ENCODE measurements at regions not wholly inside any gene's neighbourhood (a gene's known extent, or its start where the extent isn't known, plus 50 kb on each side); places are given as distances from the start of the nearest gene placed in this dataset.
"Not testable (repeated sequence)": the region's sequence is repeated elsewhere in the genome, so short reads cannot be mapped to it uniquely, and the experiment has no call there.

DNA sequence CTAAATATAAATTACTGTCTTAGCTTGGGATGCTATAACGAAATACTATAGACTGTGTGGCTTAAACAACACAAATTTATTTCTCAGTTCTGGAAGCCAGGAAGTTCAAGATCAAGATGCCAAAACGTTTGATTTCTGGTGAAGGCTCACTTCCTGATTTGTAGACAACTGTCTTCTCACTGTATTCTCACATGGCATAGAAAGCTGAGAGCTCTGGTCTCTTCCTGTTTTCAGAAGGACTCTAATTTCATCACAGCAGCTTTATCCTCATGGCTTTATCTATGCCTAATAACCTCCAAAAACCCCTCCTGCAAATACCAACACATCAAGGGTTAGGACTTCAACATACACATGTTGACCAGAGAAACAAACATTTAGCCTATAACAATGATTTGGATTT lies 1795.5 kb downstream of the MRPL39 start:
- DNase-seq, result no peak

- no peak for DNase-seq
These were observed 1797.7 kb downstream of the MRPL39 start for GRCh38 chr21:23809573-23809972.

GRCh38 chr21:23806966-23807548 lies 1800.2 kb downstream of the MRPL39 start:
- not testable (repeated sequence) for DNase-seq

DNA sequence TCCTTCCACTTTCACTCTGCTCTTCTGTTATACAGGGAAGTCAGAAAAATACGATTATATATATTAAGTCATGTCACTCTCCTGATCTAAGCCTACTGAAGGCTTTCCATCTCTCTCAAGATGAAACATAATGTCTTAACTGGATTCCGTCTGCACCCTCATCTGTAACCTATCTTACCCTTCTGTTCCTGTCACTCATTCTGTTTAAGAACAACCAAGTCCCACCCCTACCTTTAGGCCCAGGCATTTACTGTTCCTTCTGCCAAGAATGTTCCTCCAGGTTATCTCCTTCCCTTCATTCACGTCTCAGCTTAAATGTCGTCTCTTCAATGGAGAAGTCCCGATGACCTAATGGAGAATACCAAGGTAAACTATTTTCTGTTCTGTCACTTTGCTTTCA lies 1802.4 kb downstream of the MRPL39 start:
- no peak for DNase-seq

GRCh38 chr21:23801292-23801691 lies 1806.0 kb downstream of the MRPL39 start:
- no peak for DNase-seq

GRCh38 chr21:23799376-23799775 lies 1807.9 kb downstream of the MRPL39 start:
- no peak for DNase-seq

GRCh38 chr21:23792300-23792699 lies 1815.0 kb downstream of the MRPL39 start:
- no peak for DNase-seq

GRCh38 chr21:23789864-23790263 lies 1817.4 kb downstream of the MRPL39 start:
- no peak for DNase-seq

DNA sequence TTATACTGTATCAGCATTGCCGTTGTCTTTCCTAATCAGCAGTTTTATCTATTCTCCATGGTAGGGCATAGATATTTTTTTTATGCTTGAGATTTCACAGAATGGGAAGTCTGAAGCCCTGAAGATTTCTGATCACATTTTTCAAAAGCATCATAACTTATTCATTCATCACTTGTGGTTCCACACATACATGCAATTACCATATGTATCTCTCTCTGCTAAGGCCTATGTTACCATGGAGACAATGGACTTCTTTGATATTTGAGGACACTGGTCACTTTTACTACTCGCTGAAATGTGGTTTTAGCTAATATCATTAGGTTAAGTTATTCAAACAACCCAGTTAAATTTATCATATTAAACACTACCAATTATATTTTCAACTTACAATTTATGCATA lies 1827.0 kb downstream of the MRPL39 start:
- DNase-seq, result no peak

DNA sequence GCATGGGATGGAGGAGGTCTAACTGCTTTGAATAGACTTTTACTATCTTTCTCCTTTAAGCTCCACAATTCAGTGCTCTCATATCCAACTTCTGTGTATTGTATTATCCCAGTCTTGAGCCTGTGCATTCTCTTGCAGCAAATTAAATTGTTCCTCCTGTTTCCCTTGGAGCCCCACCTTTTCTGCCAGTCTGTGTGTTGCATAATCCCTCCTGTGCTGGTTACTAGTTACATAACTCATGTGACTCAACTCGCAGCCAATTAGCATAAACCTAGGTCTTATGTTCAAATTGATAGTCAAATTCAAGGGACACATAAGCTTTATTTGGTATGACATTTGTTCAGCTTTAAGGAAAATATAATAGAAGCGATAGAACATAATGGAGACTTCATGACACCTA lies 1863.5 kb downstream of the MRPL39 start:
- DNase-seq, result no peak

DNA sequence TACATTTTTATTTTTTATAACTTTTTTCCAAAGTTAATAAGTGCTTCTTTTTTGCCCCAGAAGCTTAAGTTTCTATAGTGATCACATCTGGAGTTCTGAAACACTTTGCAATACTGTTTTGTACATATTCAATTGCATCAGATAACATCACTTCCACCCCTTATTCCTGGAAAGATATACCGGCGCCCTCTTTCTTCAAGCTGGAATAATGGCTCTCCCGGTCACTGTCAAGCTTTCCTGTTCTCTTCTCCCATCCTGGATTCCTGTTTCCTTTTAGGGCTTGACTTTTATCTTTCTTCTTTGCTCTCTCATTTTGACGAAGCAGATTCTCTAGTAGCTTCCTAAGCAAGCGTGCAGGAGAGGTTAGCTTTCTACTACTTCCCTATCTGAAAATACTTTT lies 1866.8 kb downstream of the MRPL39 start:
- DNase-seq, result no peak

- no peak for DNase-seq
These were observed 1874.5 kb downstream of the MRPL39 start for GRCh38 chr21:23732776-23733175.

DNA sequence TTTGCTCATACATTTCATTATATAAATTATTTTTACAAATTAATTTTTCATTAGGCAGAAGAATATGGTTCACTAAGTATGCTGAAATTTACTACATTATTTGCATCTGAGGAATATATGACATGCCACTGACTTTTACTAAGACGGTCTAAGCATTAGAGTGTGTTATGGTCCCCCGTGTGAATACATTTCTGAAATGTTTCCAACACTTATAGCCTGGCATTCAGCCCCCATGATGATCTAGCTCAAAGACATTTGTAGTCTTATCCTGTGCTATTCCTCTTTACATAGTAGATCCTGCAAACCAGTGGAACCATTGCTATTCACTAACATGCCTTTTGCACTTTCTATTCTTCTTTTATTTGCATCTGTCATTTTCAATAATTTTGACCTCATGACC lies 1878.0 kb downstream of the MRPL39 start:
- DNase-seq, result peak; percentile 74

GRCh38 chr21:23725576-23725975 lies 1881.7 kb downstream of the MRPL39 start:
- DNase-seq, result no peak

GRCh38 chr21:23718446-23719285 lies 1888.6 kb downstream of the MRPL39 start:
- DNase-seq, result no peak

DNA sequence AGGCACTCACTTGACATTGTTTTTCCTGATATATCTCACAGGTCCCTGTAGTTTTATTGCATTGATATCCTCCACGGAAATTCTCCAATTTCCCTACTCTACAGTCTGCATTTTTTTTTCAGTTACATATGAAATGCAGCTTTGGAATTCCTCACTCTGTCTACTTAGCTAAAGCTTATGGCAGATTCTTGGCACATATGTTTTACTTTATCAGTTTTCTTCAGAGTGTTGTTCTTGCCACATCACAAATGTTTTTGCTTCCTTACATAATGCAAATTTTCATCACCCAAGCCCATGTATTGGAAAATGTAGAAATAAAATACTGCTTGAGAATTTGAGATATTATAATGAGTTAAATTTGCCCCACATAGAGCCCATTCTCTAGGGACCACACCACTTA lies 1895.1 kb downstream of the MRPL39 start:
- no peak for DNase-seq

DNA sequence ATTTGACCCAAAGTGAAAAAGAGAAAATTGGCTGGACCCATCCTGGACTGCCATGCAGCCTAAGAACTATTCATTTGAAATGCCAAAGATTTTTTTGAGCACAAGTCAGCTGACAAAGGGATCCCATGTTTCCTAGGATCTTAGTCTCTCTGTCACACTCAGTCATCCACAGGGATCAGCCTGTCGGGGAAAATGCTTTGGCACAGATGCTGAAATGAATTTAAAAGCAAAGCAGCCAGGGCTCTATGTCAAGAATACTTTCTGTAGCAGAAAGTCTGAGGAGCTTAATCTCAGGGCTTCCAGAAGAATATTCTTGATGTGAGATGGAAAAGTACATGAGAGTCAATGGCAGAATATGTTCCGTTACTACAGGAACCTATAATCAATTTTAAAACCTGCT lies 1900.8 kb downstream of the MRPL39 start:
- DNase-seq, result no peak

DNA sequence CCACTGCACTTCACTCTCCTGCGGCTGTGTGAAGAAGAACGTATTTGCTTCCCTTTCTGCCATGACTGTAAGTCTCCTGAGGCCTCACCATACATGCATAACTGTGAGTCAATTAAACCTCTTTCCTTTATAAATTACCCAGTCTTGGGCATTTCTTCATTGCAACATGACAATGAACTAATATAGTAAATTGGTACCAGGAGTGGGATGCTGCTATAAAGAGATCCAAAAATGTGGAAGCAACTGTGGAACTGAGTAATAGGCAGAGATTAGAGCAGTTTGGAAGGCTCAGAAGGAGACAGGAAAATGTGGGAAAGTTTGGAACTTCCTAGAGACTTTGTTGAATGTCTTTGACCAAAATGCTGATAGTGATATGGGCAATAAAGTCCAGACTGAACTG lies 1907.9 kb downstream of the MRPL39 start:
- DNase-seq, result no peak

DNA sequence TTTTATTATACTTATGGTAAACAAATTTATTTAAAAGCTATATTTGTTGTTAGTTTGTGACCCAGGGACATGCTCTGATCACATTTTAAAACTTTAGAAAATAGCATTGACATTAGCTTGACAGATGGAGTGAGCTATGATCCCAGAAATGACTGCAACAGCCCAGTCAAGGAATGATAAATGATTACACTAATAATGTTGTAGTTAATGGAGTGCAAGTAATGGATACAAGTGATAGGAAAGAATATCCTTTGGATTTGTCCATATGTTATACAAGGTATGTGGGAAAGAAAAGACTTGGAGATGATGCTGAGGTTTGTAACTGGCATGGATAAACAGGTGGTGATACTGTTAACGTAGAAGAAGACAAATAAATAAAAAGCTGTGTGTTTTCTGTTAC lies 1908.7 kb downstream of the MRPL39 start:
- no peak for DNase-seq

DNA sequence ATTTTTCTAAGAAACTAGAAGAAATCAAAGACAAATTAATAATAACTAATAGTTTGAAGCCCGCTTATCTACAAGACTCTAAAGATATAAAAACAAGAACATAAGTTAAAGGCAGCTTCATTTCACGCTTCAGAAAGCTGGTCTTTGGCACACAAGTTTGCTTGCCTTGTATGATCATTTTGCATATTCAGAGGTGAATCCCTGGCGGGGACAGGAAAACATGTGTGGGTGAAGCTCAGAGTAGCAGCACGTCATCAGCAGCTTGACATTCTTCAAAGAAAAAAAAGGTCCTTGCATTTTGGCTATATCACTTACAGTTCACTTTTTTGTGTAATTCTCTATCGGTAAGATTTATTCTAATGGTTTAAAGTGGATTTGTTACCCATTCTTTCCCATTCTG lies 1911.8 kb downstream of the MRPL39 start:
- DNase-seq, result no peak

DNA sequence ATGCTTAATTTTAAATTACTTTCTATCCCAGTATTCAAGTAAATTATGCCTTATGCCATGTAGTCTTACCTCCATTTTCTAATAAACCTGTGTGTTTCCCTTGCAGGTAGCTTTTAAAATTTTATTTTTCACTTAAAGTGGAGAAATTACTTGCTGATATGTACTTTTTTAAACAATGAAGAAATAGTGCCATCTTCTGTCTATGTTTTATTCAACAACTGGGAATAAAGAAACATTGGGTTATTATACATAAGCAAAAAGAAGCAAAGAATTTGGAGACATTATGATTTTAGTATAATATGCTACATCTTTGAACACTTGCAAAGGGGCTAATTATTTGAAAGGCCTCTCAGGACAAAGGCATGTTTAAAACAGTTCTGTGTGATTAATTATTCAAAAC lies 1912.9 kb downstream of the MRPL39 start:
- peak; percentile 62 for DNase-seq

- peak; percentile 76 for DNase-seq
These were observed 1917.0 kb downstream of the MRPL39 start for GRCh38 chr21:23690316-23690715.

GRCh38 chr21:23686737-23687523 lies 1920.4 kb downstream of the MRPL39 start:
- DNase-seq, result no peak

- no peak for DNase-seq
These were observed 1922.8 kb downstream of the MRPL39 start for GRCh38 chr21:23684431-23684830.
